A673 (cell line): ENCODE measurements at regions not wholly inside any gene's neighbourhood (a gene's known extent, or its start where the extent isn't known, plus 50 kb on each side); places are given as distances from the start of the nearest gene placed in this dataset.

ENCODE experiments used
- BruUV-seq: library from RNA; stranded (reverse); fragments of 400-500 nt; replicated peaks from 2 replicates; lab custom pipeline; 2021; lab: Mats Ljungman, UMichigan
- CTCF ChIA-PET: fragments of 300-600 bp; sonication (Branson Sonifier 250); formaldehyde crosslinking; loops from one replicate; lab custom pipeline; 2022; ENCODE audit warnings: antibody characterized with exemption; lab: Charles Lee
- POLR2A ChIA-PET: fragments of 300-600 bp; sonication (Branson Sonifier 250); formaldehyde crosslinking; loops from one replicate; lab custom pipeline; 2022; ENCODE audit warnings: antibody characterized with exemption; ENCODE audit not compliant: low non-redundant PET; lab: Charles Lee
- DNase-seq: peaks from one replicate; pipeline ENCODE4 v3.0.0-alpha.2; 2015; ENCODE audit warnings: low spot score
- H3K27ac ChIP-seq: fragments of 200-600 bp; sonication (generic); 2 replicates; pipeline ENCODE4 v1.5.1; 2016; ENCODE audit warnings: mixed run types, low read depth, mild to moderate bottlenecking, mixed read lengths, antibody characterized with exemption, low read length; ENCODE audit not compliant: poor library complexity, severe bottlenecking
- H3K27me3 ChIP-seq: fragments of 200-600 bp; sonication (generic); replicated peaks from 2 replicates; pipeline ENCODE4 v1.6.1; 2017; ENCODE audit warnings: mixed run types, low read depth, mild to moderate bottlenecking, mixed read lengths, antibody characterized with exemption, low read length; ENCODE audit not compliant: insufficient read depth, poor library complexity
- H3K36me3 ChIP-seq: fragments of 200-600 bp; sonication (generic); 2 replicates; pipeline ENCODE4 v1.6.1; 2016; ENCODE audit warnings: mixed run types, mild to moderate bottlenecking, mixed read lengths, antibody characterized with exemption, low read length; ENCODE audit not compliant: insufficient read depth, poor library complexity, severe bottlenecking
- H3K4me1 ChIP-seq: fragments of 200-600 bp; sonication (generic); 2 replicates; pipeline ENCODE4 v1.6.1; 2017; ENCODE audit warnings: mixed run types, mild to moderate bottlenecking, mixed read lengths, antibody characterized with exemption, low read length; ENCODE audit not compliant: insufficient read depth, poor library complexity, severe bottlenecking
- H3K4me3 ChIP-seq: fragments of 200-600 bp; sonication (generic); 2 replicates; pipeline ENCODE4 v1.5.1; 2016; ENCODE audit warnings: low read depth, mixed run types, mild to moderate bottlenecking, mixed read lengths, low read length; ENCODE audit not compliant: poor library complexity, severe bottlenecking
- H3K9me3 ChIP-seq: fragments of 200-600 bp; sonication (generic); 2 replicates; pipeline ENCODE4 v1.6.1; 2016; ENCODE audit warnings: mixed run types, low read depth, mild to moderate bottlenecking, mixed read lengths, antibody characterized with exemption, low read length; ENCODE audit not compliant: poor library complexity, severe bottlenecking
- EZH2 ChIP-seq: fragments of 200-600 bp; sonication (generic); IDR thresholded peaks from 2 replicates; pipeline ENCODE4 v1.6.1; 2017; ENCODE audit warnings: borderline replicate concordance, low read depth, mild to moderate bottlenecking, mixed read lengths, antibody characterized with exemption, low read length; ENCODE audit not compliant: poor library complexity, severe bottlenecking
- intact Hi-C: fragments of 100-400 bp; cut with micrococcal nuclease; formaldehyde crosslinking; loops from one replicate; pipeline ENCODE4 v1.10.0; 2022; ENCODE audit not compliant: unreplicated experiment
- TF ChIP-seq, protein P1 (sequence below): fragments of 300-800, 200-600 bp; sonication (generic); conservative IDR thresholded peaks from 2 replicates; pipeline ENCODE4 v1.5.1; 2017; ENCODE audit warnings: low read depth, mild to moderate bottlenecking, antibody characterized with exemption, low read length, moderate library complexity, mixed read lengths

DNA sequence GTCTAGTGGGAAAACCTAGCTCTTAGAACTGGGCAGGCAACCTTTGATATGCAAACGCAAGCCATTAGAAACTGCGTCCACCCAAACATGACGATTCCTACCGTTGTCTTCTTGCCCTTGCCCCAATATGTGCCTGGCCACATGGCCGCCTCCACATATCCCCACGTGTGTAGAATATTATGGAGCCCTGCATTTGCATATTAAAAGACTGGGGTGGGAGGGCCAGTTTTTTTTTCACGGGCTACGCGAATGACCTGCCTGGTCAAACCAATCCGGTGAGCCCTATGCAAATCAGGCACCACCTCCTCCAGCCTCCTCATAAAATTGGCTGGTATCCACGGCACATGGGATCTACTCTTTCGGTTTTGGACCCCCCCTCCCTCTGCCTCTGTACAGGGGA, 381.0 kb upstream of the RGMA start:
- Histone ChIP-seq H3K27ac (no peak overlapping the region), H3K36me3 (no peaks in the 10 kb centered on the region), H3K27me3 (no peaks in the 10 kb centered on the region), H3K9me3 (no peaks in the 10 kb centered on the region), H3K4me3 (no peak overlapping the region), H3K4me1 (no peaks in the 10 kb centered on the region)
- intact Hi-C loops = no loop called here
- no peak for DNase-seq
- POLR2A ChIA-PET = no interaction called here
- CTCF ChIA-PET = no interaction called here
- TF ChIP-seq, protein P1, sequence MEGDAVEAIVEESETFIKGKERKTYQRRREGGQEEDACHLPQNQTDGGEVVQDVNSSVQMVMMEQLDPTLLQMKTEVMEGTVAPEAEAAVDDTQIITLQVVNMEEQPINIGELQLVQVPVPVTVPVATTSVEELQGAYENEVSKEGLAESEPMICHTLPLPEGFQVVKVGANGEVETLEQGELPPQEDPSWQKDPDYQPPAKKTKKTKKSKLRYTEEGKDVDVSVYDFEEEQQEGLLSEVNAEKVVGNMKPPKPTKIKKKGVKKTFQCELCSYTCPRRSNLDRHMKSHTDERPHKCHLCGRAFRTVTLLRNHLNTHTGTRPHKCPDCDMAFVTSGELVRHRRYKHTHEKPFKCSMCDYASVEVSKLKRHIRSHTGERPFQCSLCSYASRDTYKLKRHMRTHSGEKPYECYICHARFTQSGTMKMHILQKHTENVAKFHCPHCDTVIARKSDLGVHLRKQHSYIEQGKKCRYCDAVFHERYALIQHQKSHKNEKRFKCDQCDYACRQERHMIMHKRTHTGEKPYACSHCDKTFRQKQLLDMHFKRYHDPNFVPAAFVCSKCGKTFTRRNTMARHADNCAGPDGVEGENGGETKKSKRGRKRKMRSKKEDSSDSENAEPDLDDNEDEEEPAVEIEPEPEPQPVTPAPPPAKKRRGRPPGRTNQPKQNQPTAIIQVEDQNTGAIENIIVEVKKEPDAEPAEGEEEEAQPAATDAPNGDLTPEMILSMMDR = no peak
- TF ChIP-seq EZH2 = no peak
- no TSS peak for BruUV-seq

DNA sequence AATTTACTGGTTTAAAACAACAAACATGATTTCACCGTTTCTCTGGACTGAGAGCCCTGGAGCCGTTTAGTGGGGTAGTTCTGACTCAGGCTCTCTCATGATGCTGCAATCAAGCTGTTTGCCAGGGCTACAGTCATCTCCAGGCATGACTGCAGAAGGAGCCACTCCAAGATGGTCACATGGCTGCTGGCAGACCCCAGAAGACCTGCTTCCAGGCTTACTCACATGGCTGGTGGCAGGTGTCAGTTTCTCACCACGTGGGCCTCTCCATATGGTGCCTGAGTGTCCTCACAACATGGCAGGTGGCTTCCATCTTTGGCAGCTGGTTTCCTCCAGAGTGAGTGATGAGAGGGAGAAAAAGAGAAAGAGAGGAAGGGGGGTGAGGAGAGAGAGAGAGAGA, 378.3 kb upstream of the RGMA start:
- no peak for DNase-seq
- H3K4me1 ChIP-seq = no peaks in the 10 kb centered on the region
- BruUV-seq = no TSS peak
- intact Hi-C loops = no loop called here
- TF ChIP-seq EZH2 = no peak
- TF ChIP-seq, protein P1 = no peak
- ChIA-PET POLR2A (no interaction called here), CTCF (no interaction called here)
- no peak overlapping the region for H3K4me3 ChIP-seq
- H3K27ac ChIP-seq = no peak overlapping the region
- H3K27me3 ChIP-seq = no peaks in the 10 kb centered on the region
- H3K36me3 ChIP-seq = no peaks in the 10 kb centered on the region
- H3K9me3 ChIP-seq = no peaks in the 10 kb centered on the region

DNA sequence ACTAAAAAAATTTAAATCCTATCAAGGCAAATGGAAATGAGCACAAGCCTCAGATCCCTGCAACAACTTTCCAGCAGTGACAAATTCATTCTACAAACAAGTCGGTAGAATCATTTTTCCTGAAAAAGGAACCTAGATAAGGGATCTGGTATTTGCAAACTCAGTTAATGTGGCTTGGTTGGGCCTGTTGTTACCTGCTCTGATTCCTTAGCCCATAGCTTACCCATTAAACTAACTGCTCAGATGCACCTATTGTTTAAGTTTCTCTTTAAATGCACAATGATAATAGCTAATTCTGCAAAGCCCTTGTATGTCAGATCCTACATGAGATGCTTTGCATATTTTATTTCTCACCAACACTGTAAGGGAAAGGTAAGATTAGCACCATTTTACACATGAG, 377.4 kb upstream of the RGMA start:
- no TSS peak for BruUV-seq
- H3K4me1 ChIP-seq = no peaks in the 10 kb centered on the region
- POLR2A ChIA-PET = no interaction called here
- CTCF ChIA-PET = no interaction called here
- H3K27me3 ChIP-seq = no peaks in the 10 kb centered on the region
- H3K4me3 ChIP-seq = no peak overlapping the region
- H3K9me3 ChIP-seq = no peaks in the 10 kb centered on the region
- no peak for DNase-seq
- no peak for TF ChIP-seq EZH2
- TF ChIP-seq, protein P1 = no peak
- H3K36me3 ChIP-seq = no peaks in the 10 kb centered on the region
- H3K27ac ChIP-seq = no peak overlapping the region
- intact Hi-C loops = no loop called here
